RWPE1 (cell line): ENCODE measurements at regions not wholly inside any gene's neighbourhood (a gene's known extent, or its start where the extent isn't known, plus 50 kb on each side); places are given as distances from the start of the nearest gene placed in this dataset.
A peak's percentile ranks its signal among the peaks of the same experiment; 100 is the strongest.

ENCODE experiments used
- CTCF ChIA-PET: fragments of 350-600 bp; sonication (Branson Sonifier 250); formaldehyde crosslinking; extraction: SDS; loops from one replicate; lab custom pipeline; 2021; lab: Yijun Ruan, JAX
- POLR2A ChIA-PET: fragments of 400-600 bp; formaldehyde crosslinking; extraction: SDS; loops from one replicate; lab custom pipeline; 2020; ENCODE audit warnings: antibody characterized with exemption; ENCODE audit not compliant: low non-redundant PET; lab: Yijun Ruan, JAX
- DNase-seq: peaks from one replicate; pipeline ENCODE4 v3.0.0; 2012; ENCODE audit warnings: low spot score
- H3K27ac ChIP-seq: fragments of 450-650 bp; 2 replicates; pipeline ENCODE4 v1.5.1; 2017
- CTCF ChIP-seq: fragments of 450-650 bp; conservative IDR thresholded peaks from 2 replicates; pipeline ENCODE4 v1.5.1; 2017; ENCODE audit warnings: low read depth, mild to moderate bottlenecking

- no peak overlapping the region for H3K27ac ChIP-seq
- DNase-seq = no peak
- CTCF ChIA-PET = no interaction called here
- TF ChIP-seq CTCF = no peak
- POLR2A ChIA-PET = no interaction called here
Measured at GRCh38 chr1:63119575-63120155, 202.7 kb upstream of the FOXD3 start.

- POLR2A ChIA-PET = no interaction called here
- no peak overlapping the region for H3K27ac ChIP-seq
- CTCF ChIA-PET = interaction anchor here (0.7 kb wide), 1 partner anchor 22 kb away, joined by 3 read pairs; no protein-coding TSS in a partner anchor
- TF ChIP-seq CTCF = no peak
- DNase-seq = no peak
Measured at GRCh38 chr1:63122079-63122478, 200.3 kb upstream of the FOXD3 start.

GRCh38 chr1:63124666-63125191 is 197.6 kb upstream of the FOXD3 start:
- CTCF ChIA-PET = no interaction called here

GRCh38 chr1:63126104-63126503 is 196.3 kb upstream of the FOXD3 start:
- POLR2A ChIA-PET = no interaction called here
- CTCF ChIA-PET = no interaction called here
- no peak for DNase-seq
- H3K27ac ChIP-seq = no peak overlapping the region
- no peak for TF ChIP-seq CTCF

More at GRCh38 chr1:63124666-63125191, 197.6 kb upstream of the FOXD3 start:
- DNase-seq = peak; percentile 8
- no peak overlapping the region for H3K27ac ChIP-seq
- POLR2A ChIA-PET = no interaction called here
- no peak for TF ChIP-seq CTCF

GRCh38 chr1:63127376-63127775 is 195.0 kb upstream of the FOXD3 start:
- POLR2A ChIA-PET = no interaction called here
- DNase-seq = no peak
- no peak for TF ChIP-seq CTCF
- CTCF ChIA-PET = no interaction called here
- no peak overlapping the region for H3K27ac ChIP-seq

GRCh38 chr1:63128556-63128955 is 193.8 kb upstream of the FOXD3 start:
- ChIA-PET CTCF (no interaction called here), POLR2A (no interaction called here)
- no peak for DNase-seq
- TF ChIP-seq CTCF = no peak
- no peak overlapping the region for H3K27ac ChIP-seq
